ENCODE measurements at regions not wholly inside any gene's neighbourhood (a gene's known extent, or its start where the extent isn't known, plus 50 kb on each side); places are given as distances from the start of the nearest gene placed in this dataset.

- no peak for TF ChIP-seq POLR2A (IDR thresholded peaks at IDR 0.05)
- TF ChIP-seq EP300 (IDR thresholded peaks at IDR 0.05; ENCODE audit: low read depth), result no peak
- no peak for TF ChIP-seq CTCF (IDR thresholded peaks at IDR 0.05)
- no peak for TF ChIP-seq POLR2AphosphoS5 (IDR thresholded peaks at IDR 0.05)
These were observed 595.5 kb downstream of the RAPGEF2 start for GRCh38 chr4:159698336-159698735.
